ENCODE measurements at regions not wholly inside any gene's neighbourhood (a gene's known extent, or its start where the extent isn't known, plus 50 kb on each side); places are given as distances from the start of the nearest gene placed in this dataset.

DNA sequence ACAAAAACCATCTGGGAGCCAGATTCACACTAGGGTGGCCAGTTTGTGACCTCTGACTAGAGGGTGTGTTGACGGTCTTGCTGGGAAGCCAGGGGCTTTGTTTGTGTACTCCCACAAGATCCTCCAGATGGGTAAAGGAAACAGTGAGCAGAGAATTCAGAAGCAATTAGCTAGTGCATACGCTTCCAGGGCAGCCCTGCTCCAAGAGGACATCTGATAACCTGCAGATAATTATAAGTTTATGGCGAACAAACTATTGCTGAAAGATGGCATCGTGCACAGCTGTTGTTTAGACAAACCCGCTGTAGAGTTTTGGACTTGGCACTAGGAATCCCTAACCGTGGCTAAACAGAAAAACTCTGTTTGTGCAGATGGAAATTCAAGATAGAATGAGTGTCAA is 326.4 kb downstream of the TGFB2 start:
- DNase-seq (ENCODE audit: low read depth in 2 of 2, low spot score in 1 of 2) = no peak

DNA sequence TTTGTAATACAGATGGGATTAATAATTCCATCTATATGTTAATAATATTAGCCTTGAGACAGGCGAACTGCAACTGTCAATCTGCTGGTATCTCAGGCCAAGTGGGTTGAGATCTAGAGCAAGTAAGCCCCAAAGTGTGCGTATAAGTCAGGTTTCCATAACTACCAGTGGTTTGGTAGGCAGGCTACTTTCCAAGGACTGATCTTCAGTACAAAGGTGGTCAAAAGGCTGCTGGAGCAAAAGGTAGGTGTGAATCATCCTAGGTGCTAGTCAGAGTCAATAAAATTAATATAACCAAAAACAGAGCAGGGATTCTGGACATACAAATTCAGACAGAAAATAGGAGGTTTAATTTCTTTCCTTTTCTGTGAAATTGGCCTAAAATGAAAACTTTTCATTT is 328.0 kb downstream of the TGFB2 start:
- no peak for DNase-seq (ENCODE audit: low read depth in 2 of 2, low spot score in 1 of 2)

DNA sequence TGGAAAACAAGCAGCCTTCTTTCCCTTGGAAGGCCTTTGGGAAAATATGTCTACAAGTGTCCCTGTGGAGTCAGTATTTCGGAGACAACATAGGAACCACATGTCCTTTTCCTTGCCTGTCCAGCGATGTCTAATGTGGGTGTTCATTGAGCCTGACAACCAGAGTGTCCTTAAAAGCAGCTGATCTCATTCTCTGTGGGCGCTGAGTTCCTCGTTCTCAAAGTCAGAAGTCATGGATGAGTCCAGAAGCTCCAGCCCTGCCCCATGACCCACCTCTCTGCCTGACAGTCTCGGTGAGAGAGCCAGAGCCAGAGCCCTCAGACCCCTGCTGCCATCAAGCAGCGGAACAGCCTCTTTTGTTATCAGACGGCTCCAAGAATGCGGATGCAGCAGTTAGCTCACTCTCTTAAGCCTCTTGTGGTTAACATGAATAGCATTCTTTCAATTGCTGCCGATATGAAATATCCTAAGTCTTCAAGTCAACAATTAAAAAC is 329.2 kb downstream of the TGFB2 start:
- no peak for DNase-seq (ENCODE audit: low read depth in 2 of 2, low spot score in 1 of 2)

DNA sequence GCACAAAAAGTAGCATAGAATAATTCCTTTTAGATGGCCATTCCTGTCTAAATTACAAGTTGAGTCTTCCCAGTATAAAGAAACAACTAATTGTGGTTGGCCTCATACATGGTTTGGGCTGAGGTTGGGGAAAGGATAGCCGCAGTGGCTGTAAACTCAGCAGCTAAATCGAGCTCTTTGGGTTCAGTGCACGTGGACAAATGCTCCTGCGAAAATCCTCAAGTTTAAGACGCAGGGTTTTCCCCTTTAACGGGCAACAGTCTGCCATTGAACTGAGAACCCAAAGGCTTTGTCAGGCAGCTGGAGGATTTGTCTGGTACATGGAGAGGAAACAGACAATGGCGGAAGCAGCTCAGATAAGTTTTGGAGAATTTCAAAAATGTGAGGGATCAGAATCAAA is 331.9 kb downstream of the TGFB2 start:
- DNase-seq (ENCODE audit: low read depth in 2 of 2, low spot score in 1 of 2) = no peak

DNA sequence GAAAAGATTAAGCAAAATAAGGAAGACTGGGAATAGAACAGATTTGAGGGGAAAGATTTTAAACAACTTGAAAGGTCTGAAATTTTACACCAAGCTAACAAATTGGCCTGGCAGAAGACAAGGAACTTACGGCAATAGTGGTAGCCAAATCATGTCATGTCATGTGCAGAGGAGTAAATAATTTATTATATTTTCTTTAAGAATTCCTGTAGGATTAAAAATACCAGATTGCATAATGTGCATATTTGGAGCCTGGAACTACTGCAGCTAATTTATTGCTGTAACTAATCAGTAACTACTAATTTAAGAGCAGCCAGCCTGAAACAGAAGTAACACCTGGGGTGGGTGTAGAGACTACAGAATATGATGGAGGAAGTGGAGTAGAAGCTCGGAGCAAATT is 334.3 kb downstream of the TGFB2 start:
- no peak for DNase-seq (ENCODE audit: low read depth in 2 of 2, low spot score in 1 of 2)

DNA sequence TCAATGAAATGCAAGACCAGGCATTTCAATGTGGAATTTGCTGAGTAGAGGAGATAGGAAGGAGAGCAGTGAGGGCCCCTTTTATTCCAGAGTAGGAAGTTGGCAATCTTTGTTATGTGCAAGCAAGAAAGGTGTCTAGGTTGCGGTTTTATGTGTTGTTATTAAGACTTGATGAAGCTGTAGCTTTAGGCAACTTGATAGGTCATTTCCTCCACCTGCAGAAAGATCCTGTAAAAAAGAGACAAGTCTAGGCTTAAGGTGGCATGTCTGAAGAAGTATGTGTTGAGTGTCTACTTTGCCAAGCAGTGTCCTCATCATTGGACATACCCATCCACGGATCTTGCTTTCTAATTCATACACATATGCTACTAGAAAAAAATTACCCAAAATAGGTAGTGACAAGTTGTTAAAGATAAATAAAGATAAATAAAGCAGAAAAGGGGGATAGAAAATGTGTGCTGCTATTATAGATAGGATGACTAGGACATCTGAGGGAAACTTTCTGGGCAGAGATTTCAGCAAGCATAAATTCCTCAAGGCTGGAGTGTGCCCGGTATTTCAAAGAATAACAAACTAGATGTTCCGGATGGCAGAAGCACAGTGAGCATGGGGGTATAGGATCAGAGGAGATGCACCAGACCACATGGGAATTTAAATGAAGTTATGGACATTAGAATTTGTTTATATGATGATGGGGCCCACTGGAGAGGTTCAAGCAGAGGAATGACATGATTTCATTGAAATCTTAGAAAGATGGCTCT is 335.0 kb downstream of the TGFB2 start:
- DNase-seq (ENCODE audit: low read depth in 2 of 2, low spot score in 1 of 2) = no peak

DNA sequence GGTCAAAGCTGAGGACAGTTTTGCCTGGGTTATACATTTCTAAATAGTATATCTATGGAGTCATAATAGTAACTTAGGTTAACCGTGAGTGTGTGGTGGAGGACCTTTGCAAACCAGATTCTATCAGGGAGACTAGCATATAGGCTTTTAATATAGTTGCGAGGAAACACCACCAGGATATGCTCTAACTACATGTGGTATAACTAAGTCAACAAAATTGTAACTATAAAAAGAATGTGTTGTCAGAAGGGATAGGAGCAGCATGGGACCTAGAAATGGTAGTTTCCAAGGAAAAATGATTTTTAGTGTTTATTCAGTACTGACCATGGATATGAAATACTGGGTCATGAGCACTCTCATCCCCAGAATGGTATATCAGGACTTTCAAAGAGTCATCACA is 338.1 kb downstream of the TGFB2 start:
- no peak for DNase-seq (ENCODE audit: low read depth in 2 of 2, low spot score in 1 of 2)

DNA sequence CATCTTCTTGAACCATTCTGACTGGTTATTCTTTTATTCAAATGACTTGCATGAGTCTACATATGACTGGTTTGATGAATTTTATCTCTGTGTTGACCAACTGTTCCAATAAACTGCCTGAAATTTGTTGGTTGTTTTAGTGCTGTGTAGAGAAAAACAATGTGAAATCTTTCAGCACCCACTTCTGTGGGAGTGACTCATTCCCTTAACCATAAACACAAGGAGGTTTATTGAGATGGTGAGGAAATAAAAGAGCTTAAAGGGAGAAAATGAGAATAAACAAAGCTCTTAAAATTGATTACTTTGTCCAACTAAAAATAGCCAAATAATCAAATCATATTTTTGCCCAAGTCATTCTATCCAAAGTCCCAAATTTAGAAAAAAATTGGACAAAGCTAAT is 341.1 kb downstream of the TGFB2 start:
- DNase-seq (ENCODE audit: low read depth in 2 of 2, low spot score in 1 of 2) = no peak

DNA sequence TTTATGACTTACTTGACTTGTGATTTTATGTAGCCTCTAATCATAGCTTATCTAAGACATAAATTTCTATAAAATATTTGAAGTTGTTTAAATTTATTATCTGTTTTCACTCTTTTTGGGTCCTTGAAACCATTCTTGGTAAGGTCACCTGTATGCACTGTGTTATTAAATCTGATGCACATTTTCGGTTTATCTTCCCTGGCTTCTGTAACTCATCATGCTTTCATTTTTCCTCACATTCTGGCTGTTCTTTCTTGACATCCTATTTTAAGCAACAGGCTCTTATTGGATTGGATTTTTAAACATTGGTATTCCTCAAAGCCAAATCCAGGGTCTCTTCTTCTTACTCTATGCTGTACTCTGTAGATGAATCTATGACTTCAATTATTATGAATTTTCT is 341.6 kb downstream of the TGFB2 start:
- DNase-seq (ENCODE audit: low read depth in 2 of 2, low spot score in 1 of 2) = no peak

DNA sequence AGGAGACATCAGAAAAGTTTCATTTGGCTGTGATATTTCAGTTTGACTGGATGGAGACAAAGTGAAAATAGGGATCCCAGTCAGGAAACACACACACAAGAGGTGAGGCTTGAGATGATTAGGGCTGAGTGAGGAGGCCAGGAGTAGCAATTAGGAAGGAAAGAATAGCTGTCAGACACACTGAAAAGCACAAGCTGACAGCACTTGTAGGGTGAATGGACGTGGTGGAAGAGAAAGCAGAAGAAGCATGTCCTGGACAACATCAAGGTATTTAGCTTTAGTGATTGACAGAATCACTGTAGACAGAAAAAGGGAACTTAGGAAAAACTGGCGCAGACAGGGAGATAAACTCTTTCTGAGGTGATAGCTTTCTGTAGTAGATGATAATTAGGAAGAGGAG is 347.7 kb downstream of the TGFB2 start:
- DNase-seq (ENCODE audit: low read depth in 2 of 2, low spot score in 1 of 2) = no peak

DNA sequence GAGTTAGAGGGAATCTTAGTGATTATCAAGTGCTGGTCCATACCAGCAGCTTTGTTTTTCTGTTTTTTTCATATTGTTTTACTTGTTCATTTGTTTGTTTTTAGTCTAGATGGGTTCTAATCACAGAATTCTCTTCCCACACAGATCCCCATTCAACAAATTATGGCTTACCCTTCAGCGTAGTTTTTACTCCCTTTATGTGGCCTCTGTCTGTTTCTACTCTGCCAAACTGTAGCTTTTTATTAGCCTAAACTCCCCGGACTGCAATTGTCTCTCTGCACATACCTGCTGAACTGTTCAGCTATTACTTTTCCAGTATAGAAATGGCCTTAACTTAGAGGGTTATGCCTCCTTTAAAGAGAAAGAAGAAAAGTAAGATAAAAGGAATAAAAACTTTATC is 348.5 kb downstream of the TGFB2 start:
- DNase-seq (ENCODE audit: low read depth in 2 of 2, low spot score in 1 of 2) = no peak

DNA sequence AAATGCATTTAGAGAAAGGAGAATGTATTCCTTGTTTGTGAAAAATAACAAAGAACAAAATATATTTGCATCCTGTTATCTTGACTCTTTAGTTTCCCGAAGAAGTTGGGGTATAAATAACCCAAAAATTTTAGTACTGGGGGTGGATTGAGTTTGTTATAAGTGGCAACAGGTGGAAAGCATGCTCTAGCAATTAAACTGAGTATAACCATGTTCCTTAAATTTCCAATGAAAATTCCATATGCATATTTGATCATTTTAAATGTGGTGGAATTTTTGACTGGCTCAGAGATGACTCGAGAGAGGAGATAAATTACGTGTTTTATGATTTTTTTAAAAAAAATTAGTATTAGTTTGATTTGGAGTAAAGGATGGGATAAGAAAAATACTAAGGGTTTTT is 348.9 kb downstream of the TGFB2 start:
- DNase-seq (ENCODE audit: low read depth in 2 of 2, low spot score in 1 of 2) = no peak

DNA sequence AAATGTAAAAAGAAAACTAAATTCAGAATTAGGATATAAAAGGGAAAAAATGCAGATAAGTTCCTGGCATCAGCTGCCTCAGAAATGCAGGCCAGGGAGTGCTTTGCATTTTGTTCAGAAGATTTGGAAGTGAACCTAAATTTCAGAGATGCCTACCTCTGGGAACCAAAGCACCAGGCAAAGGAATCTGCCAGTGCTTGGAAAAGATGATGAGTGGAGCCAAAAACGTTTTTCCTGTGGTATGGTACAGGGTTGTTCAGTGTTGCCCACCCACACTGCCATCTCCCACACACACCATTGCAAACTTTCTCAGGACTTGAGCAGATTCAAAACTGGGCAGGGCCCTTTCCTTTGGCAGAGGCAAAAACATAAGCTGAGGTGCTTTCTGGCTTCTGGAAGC is 349.5 kb downstream of the TGFB2 start:
- no peak for DNase-seq (ENCODE audit: low read depth in 2 of 2, low spot score in 1 of 2)

DNA sequence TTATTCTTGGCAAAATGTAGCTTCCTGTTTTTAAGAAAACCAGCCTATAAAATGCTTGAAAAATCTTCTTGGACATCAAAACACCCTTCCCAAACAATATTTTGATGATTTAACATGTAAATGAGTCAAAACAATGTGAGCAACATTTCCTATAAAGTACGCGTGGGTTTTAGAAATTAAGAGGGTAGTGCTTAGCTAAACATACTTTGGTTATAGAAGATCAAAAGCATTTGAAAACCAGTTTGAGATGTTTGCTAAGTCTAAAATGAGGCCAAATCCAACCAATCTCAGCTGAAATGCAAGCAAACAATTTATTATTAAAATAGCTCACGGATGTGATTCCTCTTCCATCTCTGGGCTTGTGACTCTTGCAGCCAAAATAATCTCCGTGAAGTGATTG is 350.4 kb downstream of the TGFB2 start:
- no peak for DNase-seq (ENCODE audit: low read depth in 2 of 2, low spot score in 1 of 2)

DNA sequence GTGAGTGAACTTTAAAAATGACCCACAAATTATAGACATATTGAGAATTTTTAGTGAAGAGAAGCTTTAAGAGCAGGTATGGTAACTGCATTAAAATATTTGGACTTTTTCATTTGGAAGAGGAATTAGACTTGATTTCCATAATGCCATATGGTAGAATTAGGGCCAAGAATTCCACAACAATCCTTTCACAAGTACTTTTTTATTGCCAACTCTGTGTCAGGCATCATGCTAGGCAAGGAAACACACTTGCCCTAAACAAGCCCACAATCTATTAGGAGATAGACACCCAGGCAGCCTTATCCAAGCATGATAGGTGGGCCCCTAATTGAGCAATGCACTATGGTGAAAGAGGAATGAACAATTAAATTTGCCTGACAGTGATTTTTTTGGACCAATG is 353.0 kb downstream of the TGFB2 start:
- DNase-seq (ENCODE audit: low read depth in 2 of 2, low spot score in 1 of 2) = no peak

DNA sequence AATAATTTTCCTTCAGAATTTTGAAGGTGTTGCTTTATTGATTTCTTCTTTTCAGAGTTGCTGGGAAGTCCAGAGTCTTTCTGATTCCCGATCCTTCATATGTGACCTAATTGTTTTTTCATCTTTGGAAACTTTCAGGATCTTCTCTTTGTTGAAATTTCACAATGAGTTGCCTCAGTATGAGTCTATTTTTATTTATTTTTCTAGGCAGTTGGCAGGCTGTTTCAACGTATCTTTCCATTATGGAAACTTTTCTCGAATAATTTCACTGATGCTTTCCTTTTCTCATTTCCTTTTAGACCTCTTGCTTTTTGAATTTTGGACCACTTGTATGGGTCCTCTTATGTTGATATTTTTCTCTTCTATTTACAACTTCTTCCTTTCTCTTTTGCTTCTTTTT is 354.3 kb downstream of the TGFB2 start:
- DNase-seq (ENCODE audit: low read depth in 2 of 2, low spot score in 1 of 2) = no peak

DNA sequence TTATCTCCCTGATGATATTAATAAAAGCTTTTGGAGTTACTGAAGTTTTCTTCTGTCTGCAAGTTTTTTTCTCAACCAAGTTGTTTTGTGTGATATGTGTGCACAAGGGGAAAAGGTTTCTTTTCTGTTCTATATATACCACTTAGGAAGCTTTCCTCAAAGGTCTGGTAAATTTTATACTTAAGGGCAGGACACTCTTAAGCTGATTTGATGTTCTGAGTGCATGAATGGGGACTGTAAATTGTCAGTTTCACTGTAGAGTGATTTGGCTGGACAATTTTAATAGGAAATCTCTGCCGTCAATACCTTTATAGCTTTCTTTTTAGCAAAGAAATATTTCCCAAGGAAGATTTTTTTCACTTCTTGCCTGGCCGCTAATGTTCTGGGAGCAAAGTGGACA is 354.7 kb downstream of the TGFB2 start:
- DNase-seq (ENCODE audit: low read depth in 2 of 2, low spot score in 1 of 2) = no peak

DNA sequence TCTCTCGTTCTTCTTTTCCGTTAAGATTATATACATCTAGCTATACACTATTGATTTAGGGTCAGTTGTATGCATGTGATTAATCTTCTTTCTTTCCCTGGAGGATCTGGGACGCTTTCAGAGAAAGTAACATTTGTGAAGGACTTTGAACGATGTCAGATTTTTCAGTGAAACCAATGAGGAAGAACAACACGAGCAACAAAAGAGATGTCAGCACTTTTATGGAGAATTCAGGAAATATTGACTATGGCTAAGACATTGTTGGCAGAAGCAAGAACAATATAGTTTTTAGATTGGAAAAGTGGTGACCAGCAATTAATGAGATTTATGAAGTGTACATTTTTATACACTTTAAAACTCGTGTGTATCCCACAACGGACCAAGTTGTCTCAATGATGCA is 355.5 kb downstream of the TGFB2 start:
- DNase-seq (ENCODE audit: low read depth in 2 of 2, low spot score in 1 of 2) = no peak

DNA sequence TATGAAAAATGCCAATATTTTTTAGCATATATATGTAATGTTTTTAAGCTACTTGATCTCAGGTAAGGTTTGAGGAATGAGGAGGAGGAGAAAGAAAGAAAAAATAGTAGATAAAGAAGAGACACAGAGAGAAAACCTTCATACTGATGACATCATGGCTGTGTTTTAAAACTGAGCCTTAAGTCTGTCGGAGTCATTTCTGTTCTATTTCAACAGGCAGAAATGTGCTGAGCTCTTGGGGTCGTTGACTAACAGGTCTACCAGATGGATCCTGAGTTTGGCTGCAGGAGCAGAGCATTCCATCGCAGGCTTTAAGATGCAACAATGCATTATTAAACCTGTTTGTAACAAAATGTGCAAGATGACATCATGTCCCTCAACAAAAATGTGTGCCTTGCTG is 356.0 kb downstream of the TGFB2 start:
- no peak for DNase-seq (ENCODE audit: low read depth in 2 of 2, low spot score in 1 of 2)

DNA sequence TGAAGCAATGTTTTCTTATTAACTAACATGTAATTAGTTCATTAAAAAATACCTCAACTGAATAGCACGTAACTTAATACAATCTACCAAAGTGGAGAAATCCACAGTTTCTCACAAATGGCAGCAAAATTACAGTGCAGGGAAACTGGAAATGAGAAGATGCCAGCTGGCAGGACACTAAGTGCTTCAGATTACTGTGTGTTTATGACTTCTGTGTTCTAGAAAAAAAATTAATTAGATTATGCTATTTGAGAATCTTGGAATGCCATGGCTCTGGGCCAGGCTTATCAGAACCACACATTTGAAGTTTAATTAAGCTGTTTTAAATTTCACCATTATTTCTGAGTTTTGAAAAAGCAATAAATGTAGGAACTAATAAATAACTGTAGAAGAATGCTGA is 357.6 kb downstream of the TGFB2 start:
- DNase-seq (ENCODE audit: low read depth in 2 of 2, low spot score in 1 of 2) = no peak

DNA sequence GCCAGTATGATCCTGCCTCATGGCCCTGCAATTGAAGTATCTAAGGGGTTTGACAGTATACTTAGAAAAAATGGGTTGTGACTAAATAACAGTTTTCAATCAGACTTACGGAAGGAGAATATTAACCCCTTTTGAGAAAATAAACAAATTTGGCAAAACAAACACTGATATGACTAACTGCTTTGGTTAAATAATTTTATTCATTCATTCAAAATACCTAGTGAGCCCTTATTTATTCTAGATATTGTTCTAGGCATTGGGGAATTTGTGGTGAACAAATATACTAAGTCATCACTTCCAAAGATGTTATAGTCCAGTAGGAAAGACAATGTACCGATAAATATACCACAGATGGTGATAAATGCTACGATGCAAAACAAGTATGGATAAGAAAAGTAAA is 358.7 kb downstream of the TGFB2 start:
- no peak for DNase-seq (ENCODE audit: low read depth in 2 of 2, low spot score in 1 of 2)

DNA sequence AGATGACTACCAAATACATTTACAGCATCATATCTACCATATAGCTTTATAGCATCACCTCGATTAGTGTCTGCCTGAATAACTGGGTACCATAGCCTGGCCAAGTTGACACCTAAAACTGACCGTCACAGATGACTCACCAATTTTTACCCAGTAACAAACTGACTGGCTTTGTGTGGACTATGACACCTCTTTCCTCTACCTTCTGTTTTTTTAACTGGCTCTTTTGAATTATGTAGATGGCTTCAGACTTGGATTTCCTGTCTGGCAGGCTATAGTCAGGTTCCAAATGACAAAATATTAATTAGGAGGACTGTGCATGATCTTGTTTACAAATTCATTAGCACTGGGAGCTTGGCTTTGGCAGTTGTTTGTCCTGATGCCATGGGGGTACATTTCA is 360.3 kb downstream of the TGFB2 start:
- no peak for DNase-seq (ENCODE audit: low read depth in 2 of 2, low spot score in 1 of 2)

Measured in stimulated activated CD8-positive, alpha-beta memory T cell treated with anti-CD3 and anti-CD28 coated beads, Interleukin-4, amount 100 ng/mL, for 4 hours (primary cell).